ENCODE measurements at regions not wholly inside any gene's neighbourhood (a gene's known extent, or its start where the extent isn't known, plus 50 kb on each side); places are given as distances from the start of the nearest gene placed in this dataset.

DNA sequence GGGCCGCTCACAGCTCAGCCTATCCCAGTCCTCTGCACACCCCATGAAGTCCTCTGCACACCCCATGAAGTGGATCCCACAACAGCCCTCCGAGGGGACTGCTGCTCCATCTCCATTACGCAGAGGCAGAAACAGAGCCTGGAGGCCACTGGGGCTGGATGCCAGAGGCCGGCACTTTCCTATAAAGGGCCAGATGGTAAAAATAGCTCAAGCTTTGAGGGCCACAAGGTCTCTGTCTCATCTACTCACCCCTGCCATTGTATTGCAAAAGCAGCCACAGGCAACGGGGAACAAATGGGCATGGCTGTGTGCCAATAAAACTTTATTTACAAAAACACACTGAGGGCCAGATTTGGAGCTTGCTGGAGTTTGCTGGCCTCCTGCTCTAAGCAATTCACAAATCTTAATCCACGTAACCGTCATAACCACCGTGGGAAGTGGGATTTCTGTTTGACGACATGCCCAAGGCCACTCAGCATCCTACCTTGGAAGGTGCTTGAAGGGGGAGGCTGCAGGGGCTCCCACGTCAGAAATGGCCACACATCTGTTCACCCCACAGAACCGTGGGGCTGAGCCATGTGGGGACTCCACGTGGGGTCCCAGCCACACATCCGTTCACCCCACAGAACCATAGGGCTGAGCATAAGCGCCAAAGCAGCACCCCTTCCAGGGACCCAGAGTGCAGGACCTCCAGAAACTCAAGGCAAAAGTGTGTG, 92.0 kb downstream of the NCOR2 start:
- TF ChIP-seq EZH2 (IDR thresholded peaks at IDR 0.05): no peak
- TF ChIP-seq, protein P1, sequence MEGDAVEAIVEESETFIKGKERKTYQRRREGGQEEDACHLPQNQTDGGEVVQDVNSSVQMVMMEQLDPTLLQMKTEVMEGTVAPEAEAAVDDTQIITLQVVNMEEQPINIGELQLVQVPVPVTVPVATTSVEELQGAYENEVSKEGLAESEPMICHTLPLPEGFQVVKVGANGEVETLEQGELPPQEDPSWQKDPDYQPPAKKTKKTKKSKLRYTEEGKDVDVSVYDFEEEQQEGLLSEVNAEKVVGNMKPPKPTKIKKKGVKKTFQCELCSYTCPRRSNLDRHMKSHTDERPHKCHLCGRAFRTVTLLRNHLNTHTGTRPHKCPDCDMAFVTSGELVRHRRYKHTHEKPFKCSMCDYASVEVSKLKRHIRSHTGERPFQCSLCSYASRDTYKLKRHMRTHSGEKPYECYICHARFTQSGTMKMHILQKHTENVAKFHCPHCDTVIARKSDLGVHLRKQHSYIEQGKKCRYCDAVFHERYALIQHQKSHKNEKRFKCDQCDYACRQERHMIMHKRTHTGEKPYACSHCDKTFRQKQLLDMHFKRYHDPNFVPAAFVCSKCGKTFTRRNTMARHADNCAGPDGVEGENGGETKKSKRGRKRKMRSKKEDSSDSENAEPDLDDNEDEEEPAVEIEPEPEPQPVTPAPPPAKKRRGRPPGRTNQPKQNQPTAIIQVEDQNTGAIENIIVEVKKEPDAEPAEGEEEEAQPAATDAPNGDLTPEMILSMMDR (IDR thresholded peaks at IDR 0.05 in 2 of 3, conservative IDR thresholded peaks at IDR 0.05 in 1 of 3; ENCODE audit: borderline replicate concordance in 1 of 3, insufficient read depth in 1 of 3, low read depth in 2 of 3, low read length in 2 of 3): no peak
- no peak for TF ChIP-seq POLR2AphosphoS5 (IDR thresholded peaks at IDR 0.05; ENCODE audit: low read depth, low read length)
- no peak for TF ChIP-seq RAD21 (IDR thresholded peaks at IDR 0.05; ENCODE audit: low read depth)
- TF ChIP-seq, protein P2, sequence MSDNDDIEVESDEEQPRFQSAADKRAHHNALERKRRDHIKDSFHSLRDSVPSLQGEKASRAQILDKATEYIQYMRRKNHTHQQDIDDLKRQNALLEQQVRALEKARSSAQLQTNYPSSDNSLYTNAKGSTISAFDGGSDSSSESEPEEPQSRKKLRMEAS (IDR thresholded peaks at IDR 0.05): no peak
- no peak for TF ChIP-seq EZH2phosphoT487 (IDR thresholded peaks at IDR 0.05; ENCODE audit: borderline replicate concordance)
- TF ChIP-seq TCF7L2 (IDR thresholded peaks at IDR 0.05; ENCODE audit: borderline replicate concordance, extremely low read depth, insufficient read depth, insufficient read length): no peak
- no peak for TF ChIP-seq YY1 (IDR thresholded peaks at IDR 0.05; ENCODE audit: extremely low read depth, insufficient replicate concordance, low read depth, low read length)
- TF ChIP-seq, protein P3, sequence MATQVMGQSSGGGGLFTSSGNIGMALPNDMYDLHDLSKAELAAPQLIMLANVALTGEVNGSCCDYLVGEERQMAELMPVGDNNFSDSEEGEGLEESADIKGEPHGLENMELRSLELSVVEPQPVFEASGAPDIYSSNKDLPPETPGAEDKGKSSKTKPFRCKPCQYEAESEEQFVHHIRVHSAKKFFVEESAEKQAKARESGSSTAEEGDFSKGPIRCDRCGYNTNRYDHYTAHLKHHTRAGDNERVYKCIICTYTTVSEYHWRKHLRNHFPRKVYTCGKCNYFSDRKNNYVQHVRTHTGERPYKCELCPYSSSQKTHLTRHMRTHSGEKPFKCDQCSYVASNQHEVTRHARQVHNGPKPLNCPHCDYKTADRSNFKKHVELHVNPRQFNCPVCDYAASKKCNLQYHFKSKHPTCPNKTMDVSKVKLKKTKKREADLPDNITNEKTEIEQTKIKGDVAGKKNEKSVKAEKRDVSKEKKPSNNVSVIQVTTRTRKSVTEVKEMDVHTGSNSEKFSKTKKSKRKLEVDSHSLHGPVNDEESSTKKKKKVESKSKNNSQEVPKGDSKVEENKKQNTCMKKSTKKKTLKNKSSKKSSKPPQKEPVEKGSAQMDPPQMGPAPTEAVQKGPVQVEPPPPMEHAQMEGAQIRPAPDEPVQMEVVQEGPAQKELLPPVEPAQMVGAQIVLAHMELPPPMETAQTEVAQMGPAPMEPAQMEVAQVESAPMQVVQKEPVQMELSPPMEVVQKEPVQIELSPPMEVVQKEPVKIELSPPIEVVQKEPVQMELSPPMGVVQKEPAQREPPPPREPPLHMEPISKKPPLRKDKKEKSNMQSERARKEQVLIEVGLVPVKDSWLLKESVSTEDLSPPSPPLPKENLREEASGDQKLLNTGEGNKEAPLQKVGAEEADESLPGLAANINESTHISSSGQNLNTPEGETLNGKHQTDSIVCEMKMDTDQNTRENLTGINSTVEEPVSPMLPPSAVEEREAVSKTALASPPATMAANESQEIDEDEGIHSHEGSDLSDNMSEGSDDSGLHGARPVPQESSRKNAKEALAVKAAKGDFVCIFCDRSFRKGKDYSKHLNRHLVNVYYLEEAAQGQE (IDR thresholded peaks at IDR 0.05; ENCODE audit: low read depth): no peak
- no peak for TF ChIP-seq POLR2A (IDR thresholded peaks at IDR 0.05; ENCODE audit: borderline replicate concordance, extremely low read depth, insufficient read depth, insufficient read length)
